ENCODE measurements at regions not wholly inside any gene's neighbourhood (a gene's known extent, or its start where the extent isn't known, plus 50 kb on each side); places are given as distances from the start of the nearest gene placed in this dataset.
A peak's percentile ranks its signal among the peaks of the same experiment; 100 is the strongest.
"Not testable (repeated sequence)": the region's sequence is repeated elsewhere in the genome, so short reads cannot be mapped to it uniquely, and the experiment has no call there.

GRCh38 chr20:26163151-26163550 is 466.5 kb upstream of the ZNF337 start:
- intact Hi-C loops (cut with DNase I, micrococcal nuclease); ATAC-seq; DNase-seq: not testable (repeated sequence)

- ATAC-seq; DNase-seq; intact Hi-C loops (cut with DNase I, micrococcal nuclease): not testable (repeated sequence)
Observed at GRCh38 chr20:26161741-26162140, 465.1 kb upstream of the ZNF337 start.

- ATAC-seq; intact Hi-C loops (cut with DNase I, micrococcal nuclease); DNase-seq: not testable (repeated sequence)
Observed at GRCh38 chr20:26160916-26161315, 464.3 kb upstream of the ZNF337 start.

GRCh38 chr20:26154224-26154623 is 457.6 kb upstream of the ZNF337 start:
- no peak for ATAC-seq
- intact Hi-C loops (cut with DNase I, micrococcal nuclease) = no loop called here
- DNase-seq = no peak

GRCh38 chr20:26135325-26136110 is 438.9 kb upstream of the ZNF337 start:
- intact Hi-C loops (cut with DNase I, micrococcal nuclease) = no loop called here
- no peak for DNase-seq
- ATAC-seq = no peak

GRCh38 chr20:26134606-26135005 is 438.0 kb upstream of the ZNF337 start:
- ATAC-seq = no peak
- no peak for DNase-seq
- intact Hi-C loops (cut with DNase I, micrococcal nuclease) = no loop called here

- intact Hi-C loops (cut with DNase I, micrococcal nuclease); ATAC-seq; DNase-seq: not testable (repeated sequence)
Observed at GRCh38 chr20:26133794-26134193, 437.1 kb upstream of the ZNF337 start.

- ATAC-seq, DNase-seq: not testable (repeated sequence)
Observed at GRCh38 chr20:26120920-26121319, 424.3 kb upstream of the ZNF337 start.

GRCh38 chr20:26094498-26094897 is 397.8 kb upstream of the ZNF337 start:
- intact Hi-C loops (cut with DNase I, micrococcal nuclease); DNase-seq; ATAC-seq: not testable (repeated sequence)

More at GRCh38 chr20:26120920-26121319, 424.3 kb upstream of the ZNF337 start:
- intact Hi-C loops (cut with DNase I, micrococcal nuclease) = not testable (repeated sequence)

GRCh38 chr20:26091921-26092320 is 395.3 kb upstream of the ZNF337 start:
- DNase-seq; intact Hi-C loops (cut with DNase I, micrococcal nuclease); ATAC-seq: not testable (repeated sequence)

GRCh38 chr20:26086195-26086594 is 389.5 kb upstream of the ZNF337 start:
- ATAC-seq; DNase-seq; intact Hi-C loops (cut with DNase I, micrococcal nuclease): not testable (repeated sequence)

- ATAC-seq; intact Hi-C loops (cut with DNase I, micrococcal nuclease); DNase-seq: not testable (repeated sequence)
Observed at GRCh38 chr20:26073972-26074371, 377.3 kb upstream of the ZNF337 start.

GRCh38 chr20:26059324-26059723 is 362.7 kb upstream of the ZNF337 start:
- DNase-seq; intact Hi-C loops (cut with DNase I, micrococcal nuclease); ATAC-seq: not testable (repeated sequence)

- ATAC-seq; DNase-seq; intact Hi-C loops (cut with DNase I, micrococcal nuclease): not testable (repeated sequence)
Observed at GRCh38 chr20:26058446-26058845, 361.8 kb upstream of the ZNF337 start.

- peak; percentile 22 for ATAC-seq
- intact Hi-C loops (cut with DNase I, micrococcal nuclease); DNase-seq: not testable (repeated sequence)
Observed at GRCh38 chr20:26057135-26057752, 360.6 kb upstream of the ZNF337 start.

GRCh38 chr20:26025792-26026191 is 329.1 kb upstream of the ZNF337 start:
- DNase-seq; intact Hi-C loops (cut with DNase I, micrococcal nuclease); ATAC-seq: not testable (repeated sequence)

- DNase-seq; intact Hi-C loops (cut with DNase I, micrococcal nuclease); ATAC-seq: not testable (repeated sequence)
Observed at GRCh38 chr20:26010942-26011276, 314.3 kb upstream of the ZNF337 start.

GRCh38 chr20:26010224-26010941 is 313.7 kb upstream of the ZNF337 start:
- DNase-seq; ATAC-seq; intact Hi-C loops (cut with DNase I, micrococcal nuclease): not testable (repeated sequence)

All from left colon (tissue), 2 donors.